ENCODE measurements at regions not wholly inside any gene's neighbourhood (a gene's known extent, or its start where the extent isn't known, plus 50 kb on each side); places are given as distances from the start of the nearest gene placed in this dataset.

- Histone ChIP-seq H2AK5ac (ENCODE audit: low read depth, low read length) (no peak overlapping the region), H3K23ac (ENCODE audit: low read depth, low read length, poor library complexity) (no peak overlapping the region), H3K14ac (ENCODE audit: low read length) (no peak overlapping the region), H3K18ac (ENCODE audit: low read length) (no peak overlapping the region), H3K27ac (replicated peaks; ENCODE audit: low read length) (no peak overlapping the region), H2BK12ac (ENCODE audit: low read length) (no peak overlapping the region), H4K91ac (ENCODE audit: low read depth, low read length, poor library complexity) (no peak overlapping the region), H2BK15ac (ENCODE audit: low read length) (no peak overlapping the region), H3K4me1 (ENCODE audit: control insufficient read depth in 2 of 2, insufficient read depth in 1 of 2, low read depth in 1 of 2, low read length in 2 of 2) (no peaks in the 10 kb centered on the region), H3K9me3 (replicated peaks in 1 of 2; ENCODE audit: control insufficient read depth in 2 of 2, insufficient read depth in 1 of 2, low read depth in 1 of 2, low read length in 2 of 2) (no peaks in the 10 kb centered on the region), H3K9ac (ENCODE audit: low read depth, low read length, poor library complexity) (no peak overlapping the region), H3K36me3 (replicated peaks in 1 of 2; ENCODE audit: control insufficient read depth in 2 of 2, insufficient read depth in 2 of 2, low read length in 2 of 2) (no peaks in the 10 kb centered on the region), H3K27me3 (ENCODE audit: control insufficient read depth in 3 of 3, insufficient read depth in 3 of 3, low read depth in 1 of 3, low read length in 3 of 3) (no peaks in the 10 kb centered on the region), H2AFZ (ENCODE audit: low read length) (no peak overlapping the region), H3K4ac (ENCODE audit: low read length) (no peak overlapping the region), H2BK5ac (ENCODE audit: low read length) (no peak overlapping the region), H3K4me2 (ENCODE audit: insufficient read depth, low read length, poor library complexity, severe bottlenecking) (no peak overlapping the region), H3K4me3 (ENCODE audit: low read length in 2 of 2) (no peak overlapping the region), H4K8ac (ENCODE audit: low read depth, low read length) (no peak overlapping the region), H2BK120ac (ENCODE audit: low read depth, low read length) (no peak overlapping the region), H3K79me1 (ENCODE audit: low read depth, low read length) (no peaks in the 10 kb centered on the region)
- no CpG with 5 or more reads among the region's 1 CpG for WGBS, 2 donors (ENCODE audit: extremely low coverage in 2 of 2, insufficient read length in 2 of 2, insufficient replicate concordance in 1 of 2)
- DNase-seq (ENCODE audit: low spot score) = no peak
Measured at GRCh38 chr5:100131161-100131560, 404.0 kb upstream of the FAM174A start.

GRCh38 chr5:100130307-100130706 is 404.9 kb upstream of the FAM174A start:
- H4K8ac ChIP-seq (ENCODE audit: low read depth, low read length) = no peak overlapping the region
- no peaks in the 10 kb centered on the region for H3K4me1 ChIP-seq (ENCODE audit: control insufficient read depth in 2 of 2, insufficient read depth in 1 of 2, low read depth in 1 of 2, low read length in 2 of 2)
- no peak overlapping the region for H3K4me2 ChIP-seq (ENCODE audit: insufficient read depth, low read length, poor library complexity, severe bottlenecking)
- H2BK120ac ChIP-seq (ENCODE audit: low read depth, low read length) = no peak overlapping the region
- H3K27me3 ChIP-seq (ENCODE audit: control insufficient read depth in 3 of 3, insufficient read depth in 3 of 3, low read depth in 1 of 3, low read length in 3 of 3) = no peaks in the 10 kb centered on the region
- no peak overlapping the region for H2AK5ac ChIP-seq (ENCODE audit: low read depth, low read length)
- no peak for DNase-seq (ENCODE audit: low spot score)
- no peak overlapping the region for H4K91ac ChIP-seq (ENCODE audit: low read depth, low read length, poor library complexity)
- H2AFZ ChIP-seq (ENCODE audit: low read length) = no peak overlapping the region
- no peak overlapping the region for H3K4me3 ChIP-seq (ENCODE audit: low read length in 2 of 2)
- no peak overlapping the region for H3K18ac ChIP-seq (ENCODE audit: low read length)
- no peak overlapping the region for H2BK15ac ChIP-seq (ENCODE audit: low read length)
- no peak overlapping the region for H2BK5ac ChIP-seq (ENCODE audit: low read length)
- H3K23ac ChIP-seq (ENCODE audit: low read depth, low read length, poor library complexity) = no peak overlapping the region
- H3K9ac ChIP-seq (ENCODE audit: low read depth, low read length, poor library complexity) = no peak overlapping the region
- H3K79me1 ChIP-seq (ENCODE audit: low read depth, low read length) = no peaks in the 10 kb centered on the region
- H3K9me3 ChIP-seq (replicated peaks in 1 of 2; ENCODE audit: control insufficient read depth in 2 of 2, insufficient read depth in 1 of 2, low read depth in 1 of 2, low read length in 2 of 2) = no peaks in the 10 kb centered on the region
- H3K27ac ChIP-seq (replicated peaks; ENCODE audit: low read length) = no peak overlapping the region
- H3K14ac ChIP-seq (ENCODE audit: low read length) = no peak overlapping the region
- no peak overlapping the region for H2BK12ac ChIP-seq (ENCODE audit: low read length)
- no peak overlapping the region for H3K4ac ChIP-seq (ENCODE audit: low read length)
- H3K36me3 ChIP-seq (replicated peaks in 1 of 2; ENCODE audit: control insufficient read depth in 2 of 2, insufficient read depth in 2 of 2, low read length in 2 of 2) = no peaks in the 10 kb centered on the region

- Histone ChIP-seq H3K4ac (ENCODE audit: low read length) (no peak overlapping the region), H3K9ac (ENCODE audit: low read depth, low read length, poor library complexity) (no peak overlapping the region), H2AFZ (ENCODE audit: low read length) (no peak overlapping the region), H2BK12ac (ENCODE audit: low read length) (no peak overlapping the region), H3K27ac (replicated peaks; ENCODE audit: low read length) (no peak overlapping the region), H3K79me1 (ENCODE audit: low read depth, low read length) (no peaks in the 10 kb centered on the region), H3K36me3 (replicated peaks in 1 of 2; ENCODE audit: control insufficient read depth in 2 of 2, insufficient read depth in 2 of 2, low read length in 2 of 2) (no peaks in the 10 kb centered on the region), H2BK120ac (ENCODE audit: low read depth, low read length) (no peak overlapping the region), H3K4me1 (ENCODE audit: control insufficient read depth in 2 of 2, insufficient read depth in 1 of 2, low read depth in 1 of 2, low read length in 2 of 2) (no peaks in the 10 kb centered on the region), H3K9me3 (replicated peaks in 1 of 2; ENCODE audit: control insufficient read depth in 2 of 2, insufficient read depth in 1 of 2, low read depth in 1 of 2, low read length in 2 of 2) (no peaks in the 10 kb centered on the region), H4K8ac (ENCODE audit: low read depth, low read length) (no peak overlapping the region), H2AK5ac (ENCODE audit: low read depth, low read length) (no peak overlapping the region), H3K4me3 (ENCODE audit: low read length in 2 of 2) (no peak overlapping the region), H3K4me2 (ENCODE audit: insufficient read depth, low read length, poor library complexity, severe bottlenecking) (no peak overlapping the region), H3K14ac (ENCODE audit: low read length) (no peak overlapping the region), H3K27me3 (ENCODE audit: control insufficient read depth in 3 of 3, insufficient read depth in 3 of 3, low read depth in 1 of 3, low read length in 3 of 3) (no peaks in the 10 kb centered on the region), H2BK15ac (ENCODE audit: low read length) (no peak overlapping the region), H3K18ac (ENCODE audit: low read length) (no peak overlapping the region), H2BK5ac (ENCODE audit: low read length) (no peak overlapping the region), H4K91ac (ENCODE audit: low read depth, low read length, poor library complexity) (no peak overlapping the region), H3K23ac (ENCODE audit: low read depth, low read length, poor library complexity) (no peak overlapping the region)
- DNase-seq (ENCODE audit: low spot score) = no peak
- no CpG with 5 or more reads among the region's 1 CpG for WGBS, 2 donors (ENCODE audit: extremely low coverage in 2 of 2, insufficient read length in 2 of 2, insufficient replicate concordance in 1 of 2)
Measured at GRCh38 chr5:100119903-100120302, 415.3 kb upstream of the FAM174A start.

GRCh38 chr5:100110497-100110896 is 424.7 kb upstream of the FAM174A start:
- H2BK15ac ChIP-seq (ENCODE audit: low read length) = no peak overlapping the region
- H2BK5ac ChIP-seq (ENCODE audit: low read length) = no peak overlapping the region
- H3K79me1 ChIP-seq (ENCODE audit: low read depth, low read length) = no peaks in the 10 kb centered on the region
- no peak overlapping the region for H3K4me2 ChIP-seq (ENCODE audit: insufficient read depth, low read length, poor library complexity, severe bottlenecking)
- no peak overlapping the region for H2BK12ac ChIP-seq (ENCODE audit: low read length)
- no peak overlapping the region for H2BK120ac ChIP-seq (ENCODE audit: low read depth, low read length)
- H3K14ac ChIP-seq (ENCODE audit: low read length) = no peak overlapping the region
- H3K27me3 ChIP-seq (ENCODE audit: control insufficient read depth in 3 of 3, insufficient read depth in 3 of 3, low read depth in 1 of 3, low read length in 3 of 3) = no peaks in the 10 kb centered on the region
- H3K4me1 ChIP-seq (ENCODE audit: control insufficient read depth in 2 of 2, insufficient read depth in 1 of 2, low read depth in 1 of 2, low read length in 2 of 2) = no peaks in the 10 kb centered on the region
- H3K23ac ChIP-seq (ENCODE audit: low read depth, low read length, poor library complexity) = no peak overlapping the region
- no peak overlapping the region for H3K4me3 ChIP-seq (ENCODE audit: low read length in 2 of 2)
- no peak overlapping the region for H4K8ac ChIP-seq (ENCODE audit: low read depth, low read length)
- H3K18ac ChIP-seq (ENCODE audit: low read length) = no peak overlapping the region
- H4K91ac ChIP-seq (ENCODE audit: low read depth, low read length, poor library complexity) = no peak overlapping the region
- H3K4ac ChIP-seq (ENCODE audit: low read length) = no peak overlapping the region
- no peak for DNase-seq (ENCODE audit: low spot score)
- no peak overlapping the region for H2AK5ac ChIP-seq (ENCODE audit: low read depth, low read length)
- no CpG with 5 or more reads among the region's 2 CpGs for WGBS, 2 donors (ENCODE audit: extremely low coverage in 2 of 2, insufficient read length in 2 of 2, insufficient replicate concordance in 1 of 2)
- H3K9ac ChIP-seq (ENCODE audit: low read depth, low read length, poor library complexity) = no peak overlapping the region
- peaks cover 4 to 9% of the 10 kb centered on the region in 2 donors for H3K9me3 ChIP-seq (replicated peaks in 1 of 2; ENCODE audit: control insufficient read depth in 2 of 2, insufficient read depth in 1 of 2, low read depth in 1 of 2, low read length in 2 of 2)
- H2AFZ ChIP-seq (ENCODE audit: low read length) = no peak overlapping the region
- H3K27ac ChIP-seq (replicated peaks; ENCODE audit: low read length) = no peak overlapping the region
- H3K36me3 ChIP-seq (replicated peaks in 1 of 2; ENCODE audit: control insufficient read depth in 2 of 2, insufficient read depth in 2 of 2, low read length in 2 of 2) = no peaks in the 10 kb centered on the region
